HG03175 (cell line): ENCODE measurements at regions not wholly inside any gene's neighbourhood (a gene's known extent, or its start where the extent isn't known, plus 50 kb on each side); places are given as distances from the start of the nearest gene placed in this dataset.

ENCODE experiments used
- ATAC-seq: cut with Tn5 transposase; IDR thresholded peaks from one replicate; pipeline ENCODE4 v1.9.1; 2021; ENCODE audit warnings: mild to moderate bottlenecking, moderate library complexity; ENCODE audit not compliant: unreplicated experiment

GRCh38 chr2:217081799-217082198, 221.9 kb upstream of the TNP1 start:
- no peak for ATAC-seq

GRCh38 chr2:217079165-217079564, 219.3 kb upstream of the TNP1 start:
- ATAC-seq: no peak

DNA sequence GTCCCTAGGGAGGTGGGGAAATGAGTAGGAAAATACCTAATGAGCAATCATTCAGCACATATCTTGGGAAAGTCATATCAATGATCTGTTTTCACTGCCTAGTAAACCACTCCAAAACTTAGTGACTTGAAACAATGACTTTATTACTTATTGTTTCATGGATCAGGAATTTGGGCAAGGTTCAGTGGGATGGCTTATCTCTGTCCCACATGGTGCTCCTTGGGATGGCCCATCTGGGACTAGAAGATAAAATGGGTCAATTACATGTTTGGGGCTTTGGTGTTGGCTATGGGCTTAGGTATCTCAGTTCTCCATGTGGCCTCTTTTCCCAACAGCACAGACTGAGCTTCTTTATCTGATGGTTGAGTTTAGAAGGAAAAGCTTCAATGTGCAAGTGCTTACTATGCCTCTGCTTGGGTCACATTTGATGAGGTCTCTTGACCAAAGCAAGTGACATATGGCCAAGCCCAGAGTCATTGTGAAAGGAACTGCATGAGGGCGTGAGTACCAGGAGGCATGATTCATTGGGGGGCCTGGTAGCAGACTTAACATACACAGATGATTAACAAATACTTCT, 218.1 kb upstream of the TNP1 start:
- no peak for ATAC-seq

GRCh38 chr2:217076657-217077232, 216.9 kb upstream of the TNP1 start:
- ATAC-seq: no peak

- ATAC-seq: no peak
These were observed 216.2 kb upstream of the TNP1 start for GRCh38 chr2:217076058-217076435.

DNA sequence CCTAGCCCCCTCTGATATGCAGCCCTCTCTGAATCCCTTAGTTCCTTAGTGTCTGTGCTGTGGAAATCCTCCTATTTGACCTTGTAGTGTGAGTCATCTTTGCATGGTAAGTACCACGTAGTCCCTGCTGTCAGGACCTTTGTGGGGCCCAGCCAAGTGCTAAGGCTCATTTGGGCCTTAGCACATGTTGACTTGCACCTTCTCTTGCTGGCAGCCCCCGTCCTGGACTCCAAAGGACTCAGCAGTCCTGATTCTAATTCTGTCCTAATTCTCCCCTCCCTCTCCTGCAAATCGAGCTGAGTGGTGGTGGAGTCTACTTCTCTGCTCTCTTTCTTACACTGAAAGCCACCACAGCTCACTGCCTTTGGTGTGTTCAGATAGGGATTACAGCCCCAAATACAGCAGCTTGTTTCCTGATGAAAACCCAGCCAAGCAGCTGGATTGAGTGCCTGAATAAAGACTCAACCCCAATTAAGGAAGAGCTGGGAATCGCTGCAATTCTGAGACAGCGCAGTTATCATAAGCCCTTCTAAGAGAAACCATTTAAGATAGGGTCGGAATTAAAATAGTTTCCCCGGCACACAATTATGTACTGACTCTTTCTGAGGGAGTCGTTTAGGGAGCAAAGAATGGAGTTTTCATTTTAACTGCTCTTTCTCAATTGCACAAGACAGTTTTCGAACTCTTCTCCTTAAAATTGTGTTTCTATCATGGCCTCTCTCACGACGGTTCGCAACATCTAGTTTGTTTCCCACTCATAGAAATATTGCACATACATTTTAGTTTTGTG, 215.6 kb upstream of the TNP1 start:
- no peak for ATAC-seq

GRCh38 chr2:217074576-217075255, 214.9 kb upstream of the TNP1 start:
- no peak for ATAC-seq

GRCh38 chr2:217071416-217071815, 211.6 kb upstream of the TNP1 start:
- ATAC-seq: no peak

DNA sequence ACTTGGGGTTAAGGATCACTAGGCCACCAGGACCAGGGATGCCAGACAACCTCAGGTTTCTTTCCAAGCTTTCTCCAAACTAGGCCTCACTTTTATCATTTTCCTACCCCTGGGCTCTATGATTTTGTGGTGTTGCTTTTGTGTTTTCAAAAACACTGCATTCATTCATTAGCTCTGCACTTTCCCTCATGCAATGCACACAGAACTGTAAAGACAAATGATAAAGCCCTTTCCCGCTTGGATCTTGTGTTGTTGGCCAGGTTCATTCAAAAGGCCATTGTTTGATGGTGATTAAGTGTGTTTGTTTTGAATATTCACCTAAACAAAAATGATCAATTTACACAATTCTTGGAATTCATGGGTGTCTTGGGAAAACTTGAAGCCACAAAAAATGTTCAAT, 210.7 kb upstream of the TNP1 start:
- no peak for ATAC-seq

- no peak for ATAC-seq
These were observed 210.2 kb upstream of the TNP1 start for GRCh38 chr2:217070043-217070430.

- ATAC-seq: no peak
These were observed 209.6 kb upstream of the TNP1 start for GRCh38 chr2:217069263-217070042.

- no peak for ATAC-seq
These were observed 208.9 kb upstream of the TNP1 start for GRCh38 chr2:217068677-217069250.

DNA sequence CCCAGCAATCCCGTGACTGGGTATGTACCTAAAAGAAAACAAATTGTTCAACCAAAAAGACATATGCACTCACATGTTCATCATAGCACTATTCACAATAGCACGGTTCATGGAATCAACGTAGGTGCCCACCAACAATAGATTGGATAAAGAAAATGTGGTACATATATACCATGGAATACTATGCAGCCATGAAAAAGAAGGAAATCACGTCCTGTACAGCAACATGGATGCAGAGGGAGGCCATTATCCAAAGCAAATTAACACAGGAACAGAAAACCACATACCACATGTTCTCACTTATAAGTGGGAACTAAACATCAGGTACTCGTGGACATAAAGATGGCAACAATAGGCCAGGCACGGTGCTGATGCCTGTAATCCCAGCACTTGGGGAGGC, 207.9 kb upstream of the TNP1 start:
- no peak for ATAC-seq

DNA sequence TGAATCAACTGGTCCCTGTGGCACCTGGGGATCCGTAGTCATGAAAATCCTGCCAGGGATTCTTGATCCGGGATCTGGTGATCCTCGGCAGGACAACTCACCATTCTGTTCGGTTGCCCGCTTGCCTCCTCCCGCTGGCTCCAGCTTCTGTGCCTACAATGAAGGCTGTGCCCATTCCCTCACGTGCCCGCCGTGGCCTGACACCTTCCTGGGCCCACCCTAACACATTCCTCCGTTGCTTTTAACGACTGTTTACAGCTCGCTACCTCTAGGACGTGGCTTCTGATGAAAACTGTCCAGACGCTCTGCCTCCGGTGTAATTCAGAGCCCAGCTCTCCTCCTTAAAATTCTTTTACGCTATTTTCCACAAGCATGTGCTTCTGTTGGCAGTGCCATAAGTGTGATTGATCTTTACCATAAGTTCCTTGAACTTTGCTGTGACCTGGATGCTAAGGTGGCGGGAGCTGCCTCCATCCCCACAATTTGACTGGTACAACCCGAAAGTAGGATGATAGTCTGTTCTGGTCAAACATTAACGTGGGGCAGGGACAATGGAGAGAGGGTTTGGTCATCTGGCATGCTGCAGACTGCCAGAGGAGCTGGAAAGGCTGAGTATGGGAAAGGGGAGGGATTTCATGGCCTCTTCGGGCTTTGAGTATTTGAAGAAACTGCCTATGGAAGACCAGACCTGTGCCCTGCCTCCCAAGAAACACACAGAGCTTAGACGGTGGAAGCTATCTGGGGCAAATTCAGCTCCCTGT, 206.8 kb upstream of the TNP1 start:
- no peak for ATAC-seq

DNA sequence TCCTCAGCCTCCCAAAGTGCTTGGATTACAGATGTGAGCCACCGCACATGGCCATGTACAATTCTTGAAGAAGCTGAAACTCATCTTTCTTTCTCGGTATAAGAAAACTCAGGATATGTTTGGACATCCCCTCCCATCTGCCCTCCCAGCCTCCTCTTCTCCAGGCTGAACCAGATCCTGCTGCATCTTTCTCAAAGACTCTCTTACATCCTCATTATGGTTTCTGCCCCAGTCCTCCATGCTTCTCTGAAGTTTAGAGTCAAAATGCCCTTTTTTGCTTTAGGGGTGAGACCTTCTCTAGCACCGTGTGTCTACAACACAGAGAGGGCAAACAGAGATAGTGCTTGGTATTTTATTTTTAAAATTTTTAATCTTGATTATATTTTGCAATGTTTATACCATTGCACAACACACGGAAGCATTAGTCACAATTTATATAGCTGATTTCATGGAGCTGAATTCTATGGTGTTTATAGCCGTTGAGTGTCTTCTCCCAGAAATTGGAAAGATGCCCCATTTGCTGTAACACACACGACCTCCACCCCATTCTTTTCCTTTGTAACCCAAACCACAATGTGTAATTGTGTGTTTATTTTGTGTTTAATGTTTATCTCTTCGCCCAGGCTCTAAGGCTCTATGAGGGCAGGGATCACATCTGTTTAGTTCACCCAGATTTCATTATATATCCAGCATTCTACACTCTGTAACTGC, 206.0 kb upstream of the TNP1 start:
- ATAC-seq: no peak

- ATAC-seq: no peak
These were observed 205.1 kb upstream of the TNP1 start for GRCh38 chr2:217065012-217065290.

DNA sequence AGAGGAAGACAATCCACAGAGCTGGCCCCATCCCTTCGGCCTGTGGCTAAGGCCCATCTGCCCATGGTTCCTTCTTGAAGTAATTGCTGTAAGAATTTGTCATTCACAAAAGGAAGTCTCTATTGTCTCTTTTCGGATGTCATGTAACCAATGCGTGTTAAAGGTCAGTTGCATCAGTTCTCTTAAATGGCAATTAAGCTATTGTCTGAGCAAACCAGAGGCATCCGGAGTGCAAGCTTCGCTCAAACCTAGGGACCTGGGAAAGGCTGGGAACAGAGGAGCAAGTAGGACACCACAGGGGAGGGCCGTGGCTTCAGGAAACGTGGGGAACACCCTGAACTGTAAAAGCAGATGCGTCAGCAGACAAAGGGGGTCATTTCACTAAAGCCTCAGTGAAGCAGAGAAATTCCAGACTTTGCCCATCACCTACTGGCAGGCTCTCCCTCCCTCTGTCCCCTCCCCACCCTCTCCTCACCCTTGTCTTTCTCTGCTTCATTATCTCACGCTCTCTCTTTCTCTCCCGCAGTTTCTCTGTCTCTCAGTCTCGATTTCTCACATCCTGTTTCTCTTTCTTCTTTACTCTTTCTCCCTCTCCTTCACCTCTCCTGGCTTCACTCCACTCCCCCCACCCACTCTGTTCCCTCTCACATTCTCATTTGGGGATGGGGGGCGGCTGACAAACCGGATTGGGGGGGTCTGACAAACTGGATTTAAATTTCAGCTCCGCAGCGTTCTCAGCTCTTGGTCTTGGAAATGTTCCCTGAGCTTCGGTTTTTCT, 204.6 kb upstream of the TNP1 start:
- ATAC-seq: no peak

- ATAC-seq: no peak
These were observed 203.4 kb upstream of the TNP1 start for GRCh38 chr2:217063238-217063755.

- no peak for ATAC-seq
These were observed 202.9 kb upstream of the TNP1 start for GRCh38 chr2:217062768-217063167.
